ENCODE measurements at regions not wholly inside any gene's neighbourhood (a gene's known extent, or its start where the extent isn't known, plus 50 kb on each side); places are given as distances from the start of the nearest gene placed in this dataset.

DNA sequence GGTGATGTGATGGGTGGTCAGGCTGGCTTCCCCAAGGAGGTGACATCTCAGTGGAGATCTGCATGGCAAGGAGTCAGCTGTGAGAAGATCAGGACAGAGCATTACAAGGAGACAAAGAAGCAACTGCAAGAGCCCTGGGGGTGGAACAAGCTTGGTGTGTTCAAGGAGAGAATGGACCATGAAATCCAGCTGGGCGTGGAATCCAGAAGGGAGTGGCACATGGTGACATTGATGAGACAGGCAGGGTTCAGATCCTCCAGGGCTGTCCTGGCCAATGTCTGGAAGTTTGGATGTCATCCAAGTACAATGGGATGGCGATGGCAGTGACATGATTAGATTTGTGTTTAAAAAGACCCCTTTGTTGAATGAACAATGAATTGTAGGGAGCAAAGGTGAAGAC, 175.6 kb downstream of the MACROH2A1 start:
- peak; percentile 47 for DNase-seq
- Histone ChIP-seq H3K27me3 (no peaks in the 10 kb centered on the region), H3K4me1 (peaks cover 10% of the 10 kb centered on the region), H3K9me3 (no peaks in the 10 kb centered on the region), H3K4me3 (ENCODE audit: low read depth, low read length) (no peak overlapping the region), H3K36me3 (no peaks in the 10 kb centered on the region)
- TF ChIP-seq, protein P1, sequence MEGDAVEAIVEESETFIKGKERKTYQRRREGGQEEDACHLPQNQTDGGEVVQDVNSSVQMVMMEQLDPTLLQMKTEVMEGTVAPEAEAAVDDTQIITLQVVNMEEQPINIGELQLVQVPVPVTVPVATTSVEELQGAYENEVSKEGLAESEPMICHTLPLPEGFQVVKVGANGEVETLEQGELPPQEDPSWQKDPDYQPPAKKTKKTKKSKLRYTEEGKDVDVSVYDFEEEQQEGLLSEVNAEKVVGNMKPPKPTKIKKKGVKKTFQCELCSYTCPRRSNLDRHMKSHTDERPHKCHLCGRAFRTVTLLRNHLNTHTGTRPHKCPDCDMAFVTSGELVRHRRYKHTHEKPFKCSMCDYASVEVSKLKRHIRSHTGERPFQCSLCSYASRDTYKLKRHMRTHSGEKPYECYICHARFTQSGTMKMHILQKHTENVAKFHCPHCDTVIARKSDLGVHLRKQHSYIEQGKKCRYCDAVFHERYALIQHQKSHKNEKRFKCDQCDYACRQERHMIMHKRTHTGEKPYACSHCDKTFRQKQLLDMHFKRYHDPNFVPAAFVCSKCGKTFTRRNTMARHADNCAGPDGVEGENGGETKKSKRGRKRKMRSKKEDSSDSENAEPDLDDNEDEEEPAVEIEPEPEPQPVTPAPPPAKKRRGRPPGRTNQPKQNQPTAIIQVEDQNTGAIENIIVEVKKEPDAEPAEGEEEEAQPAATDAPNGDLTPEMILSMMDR (IDR thresholded peaks at IDR 0.05; ENCODE audit: low read depth, low read length): no peak

DNA sequence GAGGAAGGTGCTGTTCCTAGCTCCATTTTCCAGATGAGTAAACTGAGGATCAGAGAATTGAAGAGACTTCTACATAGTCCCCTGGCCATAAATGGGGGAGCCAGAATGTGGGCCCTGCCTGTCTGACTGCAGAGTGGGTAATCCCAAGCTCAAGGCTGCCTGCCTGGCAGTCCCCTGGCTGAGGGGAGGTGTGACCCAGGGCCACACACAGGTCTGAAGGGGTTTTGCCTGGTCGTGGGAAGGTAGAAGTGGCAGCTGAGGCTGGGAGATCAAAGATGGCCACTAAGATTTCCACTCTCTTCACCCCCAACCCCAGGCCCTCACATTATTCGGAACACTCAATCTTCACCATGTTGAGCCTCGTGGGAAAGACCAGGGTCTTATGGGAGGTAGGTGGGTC, 176.3 kb downstream of the MACROH2A1 start:
- no peaks in the 10 kb centered on the region for H3K9me3 ChIP-seq
- TF ChIP-seq, protein P1 (IDR thresholded peaks at IDR 0.05; ENCODE audit: low read depth, low read length): no peak
- peaks cover 10% of the 10 kb centered on the region for H3K4me1 ChIP-seq
- no peaks in the 10 kb centered on the region for H3K36me3 ChIP-seq
- DNase-seq: no peak
- no peak overlapping the region for H3K4me3 ChIP-seq (ENCODE audit: low read depth, low read length)
- H3K27me3 ChIP-seq: no peaks in the 10 kb centered on the region

GRCh38 chr5:135222171-135222681, 176.8 kb downstream of the MACROH2A1 start:
- Histone ChIP-seq H3K36me3 (no peaks in the 10 kb centered on the region), H3K4me1 (peaks cover 10% of the 10 kb centered on the region), H3K9me3 (no peaks in the 10 kb centered on the region), H3K27me3 (no peaks in the 10 kb centered on the region), H3K4me3 (ENCODE audit: low read depth, low read length) (no peak overlapping the region)
- TF ChIP-seq, protein P1 (IDR thresholded peaks at IDR 0.05; ENCODE audit: low read depth, low read length): no peak
- no peak for DNase-seq

GRCh38 chr5:135221696-135222095, 177.3 kb downstream of the MACROH2A1 start:
- Histone ChIP-seq H3K4me1 (peaks cover 10% of the 10 kb centered on the region), H3K27me3 (no peaks in the 10 kb centered on the region), H3K9me3 (no peaks in the 10 kb centered on the region), H3K36me3 (no peaks in the 10 kb centered on the region), H3K4me3 (ENCODE audit: low read depth, low read length) (no peak overlapping the region)
- TF ChIP-seq, protein P1 (IDR thresholded peaks at IDR 0.05; ENCODE audit: low read depth, low read length): no peak
- DNase-seq: no peak

DNA sequence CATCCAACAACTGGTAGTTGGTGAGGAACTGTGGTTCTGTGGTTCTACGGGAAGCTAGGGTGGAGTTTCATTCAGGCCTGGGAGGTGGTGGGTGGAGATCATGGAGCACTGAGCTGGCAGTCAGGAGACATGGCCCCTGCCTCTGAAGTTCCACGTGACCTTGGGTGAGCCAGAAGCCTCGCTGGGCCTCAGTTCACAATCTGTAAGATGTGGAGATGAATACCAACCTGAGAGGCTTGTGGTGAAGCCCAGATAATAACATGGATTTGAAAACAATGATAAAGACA, 177.9 kb downstream of the MACROH2A1 start:
- DNase-seq: no peak
- Histone ChIP-seq H3K36me3 (no peaks in the 10 kb centered on the region), H3K4me1 (peaks cover 10% of the 10 kb centered on the region), H3K4me3 (ENCODE audit: low read depth, low read length) (no peak overlapping the region), H3K9me3 (no peaks in the 10 kb centered on the region), H3K27me3 (no peaks in the 10 kb centered on the region)
- TF ChIP-seq, protein P1 (IDR thresholded peaks at IDR 0.05; ENCODE audit: low read depth, low read length): no peak

- no peaks in the 10 kb centered on the region for H3K27me3 ChIP-seq
- no peaks in the 10 kb centered on the region for H3K9me3 ChIP-seq
- no peak overlapping the region for H3K4me3 ChIP-seq (ENCODE audit: low read depth, low read length)
- H3K4me1 ChIP-seq: peaks cover 10% of the 10 kb centered on the region
- DNase-seq: no peak
- TF ChIP-seq, protein P1 (IDR thresholded peaks at IDR 0.05; ENCODE audit: low read depth, low read length): no peak
- H3K36me3 ChIP-seq: no peaks in the 10 kb centered on the region
Measured at GRCh38 chr5:135220394-135221186, 178.4 kb downstream of the MACROH2A1 start.
